OCI-LY1 (cell line): ENCODE measurements at regions not wholly inside any gene's neighbourhood (a gene's known extent, or its start where the extent isn't known, plus 50 kb on each side); places are given as distances from the start of the nearest gene placed in this dataset.

Source experiments
- H2AFZ ChIP-seq: fragments of 200-600 bp; sonication (generic), shearing (Covaris generic); 2 replicates; pipeline ENCODE4 v1.6.0; 2014; ENCODE audit warnings: antibody characterized with exemption, mild to moderate bottlenecking, low read length
- H3F3A ChIP-seq: fragments of 200-600 bp; sonication (generic), shearing (Covaris generic); 2 replicates; pipeline ENCODE4 v1.6.0; 2014; ENCODE audit warnings: mild to moderate bottlenecking, antibody characterized with exemption, low read length, moderate library complexity; ENCODE audit not compliant: insufficient read depth
- H3K27ac ChIP-seq: fragments of 200-600 bp; sonication (generic); 2 replicates; pipeline ENCODE4 v1.5.1; 2014; ENCODE audit warnings: low read length, mixed run types, mild to moderate bottlenecking, low read depth; ENCODE audit not compliant: poor library complexity, severe bottlenecking
- H3K27me3 ChIP-seq: fragments of 200-600 bp; sonication (generic); 2 replicates; pipeline ENCODE4 v1.6.0; 2014; ENCODE audit warnings: antibody characterized with exemption, mild to moderate bottlenecking, low read length, moderate library complexity; ENCODE audit not compliant: insufficient read depth
- H3K36me3 ChIP-seq: fragments of 200-600 bp; sonication (generic); 2 replicates; pipeline ENCODE4 v1.6.1; 2014; ENCODE audit warnings: mild to moderate bottlenecking, antibody characterized with exemption, low read length, moderate library complexity, mixed read lengths; ENCODE audit not compliant: insufficient read depth
- H3K4me1 ChIP-seq: fragments of 200-600 bp; sonication (generic); 2 replicates; pipeline ENCODE4 v1.5.1; 2014; ENCODE audit warnings: mild to moderate bottlenecking, low read length, moderate library complexity; ENCODE audit not compliant: insufficient read depth, severe bottlenecking
- H3K4me2 ChIP-seq: fragments of 200-600 bp; sonication (generic), shearing (Covaris generic); 2 replicates; pipeline ENCODE4 v1.6.1; 2014; ENCODE audit warnings: low read length
- H3K4me3 ChIP-seq: fragments of 200-600 bp; sonication (generic); 2 replicates; pipeline ENCODE4 v1.5.1; 2014; ENCODE audit warnings: low read length, low read depth, mild to moderate bottlenecking, mixed read lengths; ENCODE audit not compliant: poor library complexity, severe bottlenecking
- H3K79me2 ChIP-seq: fragments of 200-600 bp; shearing (Covaris generic); 2 replicates; pipeline ENCODE4 v1.6.1; 2016; ENCODE audit warnings: mixed run types, low read length, mixed read lengths; ENCODE audit not compliant: insufficient read depth
- H3K9ac ChIP-seq: fragments of 200-600 bp; sonication (generic), shearing (Covaris generic); 2 replicates; pipeline ENCODE4 v1.6.1; 2014; ENCODE audit warnings: mild to moderate bottlenecking, low read length, mixed read lengths
- H3K9me2 ChIP-seq: fragments of 200-600 bp; sonication (generic), shearing (Covaris generic); 2 replicates; pipeline ENCODE4 v1.6.1; 2014; ENCODE audit warnings: low read depth, mild to moderate bottlenecking, low read length, mixed read lengths
- H3K9me3 ChIP-seq: fragments of 200-600 bp; shearing (Covaris generic); 2 replicates; pipeline ENCODE4 v1.6.1; 2014; ENCODE audit warnings: low read length, mixed read lengths
- H4K20me1 ChIP-seq: fragments of 200-600 bp; sonication (generic), shearing (Covaris generic); 2 replicates; pipeline ENCODE4 v1.6.0; 2016; ENCODE audit warnings: mild to moderate bottlenecking, low read length; ENCODE audit not compliant: insufficient read depth
- EZH2 ChIP-seq: fragments of 200-600 bp; sonication (generic), shearing (Covaris generic); IDR thresholded peaks from 2 replicates; pipeline ENCODE4 v1.8.0; 2017; ENCODE audit warnings: borderline replicate concordance, mixed run types, mild to moderate bottlenecking, antibody characterized with exemption, low read length, moderate library complexity, mixed read lengths
- TF ChIP-seq, protein P1 (sequence below): fragments of 200-600 bp; sonication (generic), shearing (Covaris generic); IDR thresholded peaks from 2 replicates; pipeline ENCODE4 v1.5.1; 2017; ENCODE audit warnings: mild to moderate bottlenecking, antibody characterized with exemption, low read length, moderate library complexity, mixed read lengths

DNA sequence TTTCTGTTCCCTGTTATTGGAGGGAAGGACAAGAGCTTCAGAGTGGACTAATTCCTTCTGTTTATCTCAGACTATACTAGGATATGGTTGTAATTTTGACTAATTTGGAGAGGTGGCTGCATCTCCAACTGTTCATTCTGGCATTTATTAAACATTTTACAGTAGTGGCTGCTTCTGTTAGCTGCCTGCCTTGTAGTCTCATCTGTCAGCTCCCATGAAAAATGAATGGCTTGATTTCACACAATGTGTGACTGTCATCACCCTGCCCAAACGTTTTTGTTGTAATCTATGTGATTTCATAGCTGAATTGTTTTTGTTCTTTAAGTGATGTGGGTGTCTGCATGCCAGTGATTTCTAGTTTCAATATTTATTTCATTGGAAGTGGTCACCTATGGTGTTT, 459.4 kb upstream of the PTPRD start:
- TF ChIP-seq EZH2, result no peak
- TF ChIP-seq, protein P1, sequence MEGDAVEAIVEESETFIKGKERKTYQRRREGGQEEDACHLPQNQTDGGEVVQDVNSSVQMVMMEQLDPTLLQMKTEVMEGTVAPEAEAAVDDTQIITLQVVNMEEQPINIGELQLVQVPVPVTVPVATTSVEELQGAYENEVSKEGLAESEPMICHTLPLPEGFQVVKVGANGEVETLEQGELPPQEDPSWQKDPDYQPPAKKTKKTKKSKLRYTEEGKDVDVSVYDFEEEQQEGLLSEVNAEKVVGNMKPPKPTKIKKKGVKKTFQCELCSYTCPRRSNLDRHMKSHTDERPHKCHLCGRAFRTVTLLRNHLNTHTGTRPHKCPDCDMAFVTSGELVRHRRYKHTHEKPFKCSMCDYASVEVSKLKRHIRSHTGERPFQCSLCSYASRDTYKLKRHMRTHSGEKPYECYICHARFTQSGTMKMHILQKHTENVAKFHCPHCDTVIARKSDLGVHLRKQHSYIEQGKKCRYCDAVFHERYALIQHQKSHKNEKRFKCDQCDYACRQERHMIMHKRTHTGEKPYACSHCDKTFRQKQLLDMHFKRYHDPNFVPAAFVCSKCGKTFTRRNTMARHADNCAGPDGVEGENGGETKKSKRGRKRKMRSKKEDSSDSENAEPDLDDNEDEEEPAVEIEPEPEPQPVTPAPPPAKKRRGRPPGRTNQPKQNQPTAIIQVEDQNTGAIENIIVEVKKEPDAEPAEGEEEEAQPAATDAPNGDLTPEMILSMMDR, result no peak
- Histone ChIP-seq H2AFZ (no peak overlapping the region), H3K27me3 (no peaks in the 10 kb centered on the region)

DNA sequence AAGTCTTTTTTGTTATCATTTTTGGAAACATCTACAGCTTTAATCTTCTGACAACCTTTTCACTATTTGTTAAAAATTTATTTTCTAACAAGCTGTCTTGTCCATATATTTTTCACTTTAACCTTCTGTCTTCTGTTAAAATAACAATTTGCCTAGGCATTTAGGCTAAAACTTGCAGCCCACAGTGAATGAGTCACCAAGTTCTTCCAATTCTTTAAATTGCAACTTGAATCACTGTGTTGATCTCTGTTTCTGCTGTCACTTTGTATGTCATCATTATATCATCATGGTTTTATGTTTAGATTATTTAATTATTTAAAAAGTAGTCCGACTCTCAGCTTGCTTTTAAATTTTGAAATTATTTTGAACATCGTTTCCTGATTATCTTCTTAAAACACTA, 473.8 kb upstream of the PTPRD start:
- Histone ChIP-seq H3K27me3 (no peaks in the 10 kb centered on the region), H3K27ac (no peak overlapping the region), H3K4me2 (no peak overlapping the region), H3F3A (no peaks in the 10 kb centered on the region), H3K79me2 (no peaks in the 10 kb centered on the region), H3K4me3 (no peak overlapping the region), H3K9me3 (no peaks in the 10 kb centered on the region), H3K4me1 (no peaks in the 10 kb centered on the region), H2AFZ (no peak overlapping the region), H3K9me2 (no peaks in the 10 kb centered on the region), H3K36me3 (no peaks in the 10 kb centered on the region), H3K9ac (no peak overlapping the region), H4K20me1 (no peaks in the 10 kb centered on the region)
- TF ChIP-seq, protein P1, result no peak
- no peak for TF ChIP-seq EZH2

More for the DNA sequence above, 459.4 kb upstream of the PTPRD start:
- H3K27ac ChIP-seq, result no peak overlapping the region
- no peaks in the 10 kb centered on the region for H3K9me3 ChIP-seq
- no peaks in the 10 kb centered on the region for H3K36me3 ChIP-seq
- no peaks in the 10 kb centered on the region for H3K4me1 ChIP-seq
- H3F3A ChIP-seq, result no peaks in the 10 kb centered on the region
- H4K20me1 ChIP-seq, result no peaks in the 10 kb centered on the region
- H3K79me2 ChIP-seq, result no peaks in the 10 kb centered on the region
- no peak overlapping the region for H3K4me3 ChIP-seq
- H3K9ac ChIP-seq, result no peak overlapping the region
- no peaks in the 10 kb centered on the region for H3K9me2 ChIP-seq
- H3K4me2 ChIP-seq, result no peak overlapping the region

DNA sequence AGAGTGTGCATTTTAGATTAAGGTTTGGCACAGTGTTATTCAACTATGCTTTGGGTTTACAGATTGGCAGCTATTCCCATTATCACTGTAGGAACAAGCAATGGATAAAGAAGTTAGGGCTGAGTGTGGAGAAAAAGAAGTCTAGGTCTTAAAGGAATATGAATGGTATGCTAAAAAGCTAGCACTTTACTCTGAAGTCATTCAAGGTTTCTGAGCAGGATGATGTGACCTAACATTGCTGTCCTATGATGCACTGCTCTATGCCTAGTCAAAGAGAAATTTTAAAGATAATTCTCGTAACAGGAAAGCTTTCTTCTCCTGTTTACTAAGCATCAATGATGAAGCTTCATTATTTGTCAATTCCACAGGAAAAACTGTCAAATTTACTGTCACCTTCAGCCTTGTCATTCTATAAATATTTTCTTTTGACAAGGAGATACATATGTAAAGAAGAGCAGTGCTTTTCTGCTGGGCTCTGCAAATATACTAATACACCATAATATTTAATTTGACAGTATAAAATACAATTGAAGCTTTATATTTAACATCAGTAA, 476.1 kb upstream of the PTPRD start:
- no peak overlapping the region for H3K9ac ChIP-seq

More for the DNA sequence above, 476.1 kb upstream of the PTPRD start:
- Histone ChIP-seq H4K20me1 (no peaks in the 10 kb centered on the region), H3K27me3 (no peaks in the 10 kb centered on the region), H3K79me2 (no peaks in the 10 kb centered on the region), H2AFZ (no peak overlapping the region), H3K27ac (no peak overlapping the region), H3K36me3 (no peaks in the 10 kb centered on the region), H3K4me3 (no peak overlapping the region), H3F3A (no peaks in the 10 kb centered on the region), H3K9me2 (no peaks in the 10 kb centered on the region), H3K4me2 (no peak overlapping the region), H3K9me3 (no peaks in the 10 kb centered on the region), H3K4me1 (no peaks in the 10 kb centered on the region)
- TF ChIP-seq, protein P1, result no peak
- TF ChIP-seq EZH2, result no peak
